H1 (cell line): ENCODE measurements at regions not wholly inside any gene's neighbourhood (a gene's known extent, or its start where the extent isn't known, plus 50 kb on each side); places are given as distances from the start of the nearest gene placed in this dataset.

Experiments
- CTBP2 ChIP-seq: IDR thresholded peaks from 2 replicates; pipeline ENCODE4 v1.7.0; 2011; ENCODE audit warnings: borderline replicate concordance, mild to moderate bottlenecking, moderate library complexity, mixed read lengths, low read length; ENCODE audit not compliant: insufficient read depth, insufficient read length
- E2F6 ChIP-seq: IDR thresholded peaks from 2 replicates; pipeline ENCODE4 v1.6.1; 2012; ENCODE audit warnings: inconsistent platforms
- GTF2F1 ChIP-seq: IDR thresholded peaks from 2 replicates; pipeline ENCODE4 v1.6.1; 2012; ENCODE audit warnings: low read depth, low read length, improper control_type of control experiment, borderline replicate concordance
- POLR2A ChIP-seq, 2 experiments: IDR thresholded peaks; 1 replicate in 1 of 2; 2 replicates in 1 of 2; pipeline ENCODE4 v1.6.1; 2011; ENCODE audit warnings: low read depth in 2 of 2, low read length in 2 of 2, mild to moderate bottlenecking in 2 of 2; ENCODE audit errors: control extremely low read depth in 1 of 2
- SIRT6 ChIP-seq: IDR thresholded peaks from one replicate; pipeline ENCODE4 v1.7.1; 2012; ENCODE audit warnings: low read length, inconsistent platforms
- TAF7 ChIP-seq: optimal IDR thresholded peaks from 2 replicates; pipeline ENCODE3; 2011; ENCODE audit warnings: low read depth, mild to moderate bottlenecking, inconsistent platforms, low read length, moderate library complexity, borderline replicate concordance

GRCh38 chr4:123018396-123018775 lies 96.0 kb upstream of the NUDT6 start (continued):
- no peak for TF ChIP-seq GTF2F1
- no peak for TF ChIP-seq CTBP2
- TF ChIP-seq POLR2A (IDR thresholded peaks at IDR 0.05; ENCODE audit: control extremely low read depth in 1 of 2, low read depth in 2 of 2, low read length in 2 of 2): no peak
- no peak for TF ChIP-seq SIRT6
- TF ChIP-seq E2F6: no peak
- no peak for TF ChIP-seq TAF7
